ENCODE measurements at regions not wholly inside any gene's neighbourhood (a gene's known extent, or its start where the extent isn't known, plus 50 kb on each side); places are given as distances from the start of the nearest gene placed in this dataset.
A peak's percentile ranks its signal among the peaks of the same experiment; 100 is the strongest.

GRCh38 chr11:32176223-32176934 is 85.5 kb downstream of the RCN1 start (continued):
- TF ChIP-seq POLR2AphosphoS2 (IDR thresholded peaks at IDR 0.05; ENCODE audit: low read length) (no peak), DEAF1 (CRISPR knock-in tag; IDR thresholded peaks at IDR 0.05) (peak; percentile 64), ZNF3 (CRISPR knock-in tag; IDR thresholded peaks at IDR 0.05) (no peak)

- intact Hi-C loops (cut with micrococcal nuclease) (loop anchor here (10.0 kb wide), 2 partner anchors 534 to 694 kb away; no protein-coding TSS in a partner anchor), in situ Hi-C loops (cut with MboI) (no loop called here)
- POLR2A ChIA-PET, result interaction anchor here (0.6 kb wide), 1 partner anchor 18 kb away, joined by 3 read pairs; no protein-coding TSS in a partner anchor
Measured at GRCh38 chr11:32178692-32179091, 87.8 kb downstream of the RCN1 start.

More at GRCh38 chr11:32178692-32179091, 87.8 kb downstream of the RCN1 start:
- no peaks in the 10 kb centered on the region for H3K79me2 ChIP-seq (ENCODE audit: control insufficient read depth, insufficient read depth, low read length)
- no peak for DNase-seq (ENCODE audit: extremely low read depth in 1 of 4, low spot score in 3 of 4)
- ATAC-seq, result no peak
- no peak overlapping the region for H2AFZ ChIP-seq (ENCODE audit: low read depth, low read length)
- WGBS (ENCODE audit: insufficient coverage, low coverage, missing lambda C conversion rate), result 1% methylated on average over 7 of the region's 7 CpGs
- H3K4me3 ChIP-seq, result no peak overlapping the region
- no peak overlapping the region for H3K4me2 ChIP-seq (ENCODE audit: insufficient read depth, low read length)
- H3K9me1 ChIP-seq (ENCODE audit: control insufficient read depth, insufficient read depth, low read length), result no peaks in the 10 kb centered on the region
- CTCF ChIA-PET (ENCODE audit: low intra/inter-chr PET ratio), result no interaction called here
- no peaks in the 10 kb centered on the region for H3K4me1 ChIP-seq (replicated peaks in 1 of 2; ENCODE audit: control insufficient read depth in 2 of 2, insufficient read depth in 2 of 2, low read length in 2 of 2)
- H3K9me3 ChIP-seq (replicated peaks; ENCODE audit: control insufficient read depth, insufficient read depth, low read depth, low read length), result no peaks in the 10 kb centered on the region
- no peak overlapping the region for H3K27ac ChIP-seq (ENCODE audit: extremely low read depth, low read depth, low read length)
- TF ChIP-seq MYBL2 (IDR thresholded peaks at IDR 0.05; ENCODE audit: low read depth) (no peak), MYBL2 (CRISPR knock-in tag; IDR thresholded peaks at IDR 0.05; ENCODE audit: borderline replicate concordance) (no peak), PURB (CRISPR knock-in tag; IDR thresholded peaks at IDR 0.05; ENCODE audit: low read depth) (no peak), NCOA1 (IDR thresholded peaks at IDR 0.05; ENCODE audit: low read depth) (no peak), HNRNPK (IDR thresholded peaks at IDR 0.05; ENCODE audit: low read depth, low read length, poor library complexity, severe bottlenecking) (no peak), ZNF232 (CRISPR knock-in tag; IDR thresholded peaks at IDR 0.05) (no peak), CHD1 (IDR thresholded peaks at IDR 0.05; ENCODE audit: low read length) (no peak), SMARCE1 (IDR thresholded peaks at IDR 0.05) (no peak), ZSCAN32 (CRISPR knock-in tag; IDR thresholded peaks at IDR 0.05) (no peak), USF2 (CRISPR knock-in tag; IDR thresholded peaks at IDR 0.05) (no peak), DLX4 (CRISPR knock-in tag; IDR thresholded peaks at IDR 0.05) (no peak), POLR2AphosphoS2 (IDR thresholded peaks at IDR 0.05; ENCODE audit: low read length) (no peak)
- peaks cover 0 to 7% of the 10 kb centered on the region in 2 experiments; a peak in 2 of 5 replicates for H3K27me3 ChIP-seq (ENCODE audit: control insufficient read depth in 2 of 2, insufficient read depth in 2 of 2, low read length in 2 of 2)
- no peak for FAIRE-seq
- 0 out of 2 replicates have a peak, but pooled peaks cover under 1% of the 10 kb centered on the region for H4K20me1 ChIP-seq (replicated peaks; ENCODE audit: control insufficient read depth, insufficient read depth, low read length)
- no peaks in the 10 kb centered on the region for H3K36me3 ChIP-seq (ENCODE audit: control insufficient read depth, insufficient read depth, low read length)
- no peak overlapping the region for H3K9ac ChIP-seq (ENCODE audit: insufficient read depth in 1 of 2, low read depth in 2 of 2, low read length in 2 of 2)
- BruUV-seq (replicated peaks), result no TSS peak

Measured in K562 (cell line).